ENCODE measurements at regions not wholly inside any gene's neighbourhood (a gene's known extent, or its start where the extent isn't known, plus 50 kb on each side); places are given as distances from the start of the nearest gene placed in this dataset.

- no peaks in the 10 kb centered on the region for H3K4me1 ChIP-seq
- H3K27me3 ChIP-seq, result no peaks in the 10 kb centered on the region
- no peak overlapping the region for H3K27ac ChIP-seq
- peaks cover 0 to 4% (median 0%) of the 10 kb centered on the region in 12 donors for H3K9me3 ChIP-seq
- H3K4me3 ChIP-seq, result no peak overlapping the region
- H3K36me3 ChIP-seq, result no peaks in the 10 kb centered on the region
- 46 to 71% (median 57%) methylated on average over 2 of the region's 2 CpGs for WGBS, 4 donors
- TF ChIP-seq CTCF (IDR thresholded peaks at IDR 0.05) (no peak), POLR2A (IDR thresholded peaks at IDR 0.05) (no peak)
- ATAC-seq (no peak), DNase-seq (no peak)
- intact Hi-C loops (cut with DNase I), result no loop called here
Measured at GRCh38 chr4:178556796-178557195, 1114.6 kb upstream of the AGA start.

DNA sequence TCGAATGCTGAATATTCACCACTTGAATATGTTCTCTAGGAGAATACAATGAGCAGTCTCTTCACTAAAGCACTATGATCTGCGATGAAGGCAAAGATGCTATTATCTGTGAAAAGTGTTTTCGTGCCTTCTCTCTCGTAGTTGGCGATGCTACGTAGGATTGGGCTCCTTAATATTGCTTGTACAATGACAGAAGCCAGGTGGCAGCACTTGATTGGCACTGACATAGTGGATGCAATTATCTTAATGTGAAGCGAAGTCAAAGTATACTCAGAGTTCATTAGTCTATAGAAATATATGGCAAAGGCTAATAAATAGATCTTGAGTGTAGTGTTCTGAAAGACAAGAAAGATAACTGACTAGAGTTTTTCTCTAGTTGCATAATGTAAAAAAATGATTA lies 1135.7 kb upstream of the AGA start:
- Histone ChIP-seq H3K36me3 (no peaks in the 10 kb centered on the region), H3K4me1 (no peaks in the 10 kb centered on the region), H3K4me3 (no peak overlapping the region), H3K27me3 (no peaks in the 10 kb centered on the region), H3K9me3 (no peaks in the 10 kb centered on the region), H3K27ac (no peak overlapping the region)
- intact Hi-C loops (cut with DNase I), result no loop called here
- no peak for DNase-seq
- WGBS, 4 donors, result 69 to 77% (median 74%) methylated on average over 7 of the region's 7 CpGs
- TF ChIP-seq POLR2A (IDR thresholded peaks at IDR 0.05) (no peak), CTCF (IDR thresholded peaks at IDR 0.05) (no peak)
- no peak for ATAC-seq

- Histone ChIP-seq H3K36me3 (no peaks in the 10 kb centered on the region), H3K9me3 (peaks cover 0 to 12% (median 1%) of the 10 kb centered on the region in 12 donors), H3K27me3 (no peaks in the 10 kb centered on the region), H3K4me1 (no peaks in the 10 kb centered on the region), H3K27ac (no peak overlapping the region), H3K4me3 (no peak overlapping the region)
- TF ChIP-seq POLR2A (IDR thresholded peaks at IDR 0.05) (no peak), CTCF (IDR thresholded peaks at IDR 0.05) (no peak)
- no peak for ATAC-seq
- 69 to 78% (median 73%) methylated on average over 6 of the region's 6 CpGs for WGBS, 4 donors
- no peak for DNase-seq
- intact Hi-C loops (cut with DNase I), result no loop called here
Measured at GRCh38 chr4:178595500-178596138, 1153.4 kb upstream of the AGA start.

- H3K4me1 ChIP-seq, result no peaks in the 10 kb centered on the region
- intact Hi-C loops (cut with DNase I), result no loop called here
- WGBS, 4 donors, result 60 to 89% (median 77%) methylated on average over 1 of the region's 1 CpG
- no peaks in the 10 kb centered on the region for H3K36me3 ChIP-seq
- no peaks in the 10 kb centered on the region for H3K27me3 ChIP-seq
- ATAC-seq, result no peak
- DNase-seq, result no peak
- no peak overlapping the region for H3K27ac ChIP-seq
- H3K9me3 ChIP-seq, result peaks cover 0 to 12% (median 1%) of the 10 kb centered on the region in 12 donors
- H3K4me3 ChIP-seq, result no peak overlapping the region
- TF ChIP-seq POLR2A (IDR thresholded peaks at IDR 0.05), result no peak
- TF ChIP-seq CTCF (IDR thresholded peaks at IDR 0.05), result no peak
Measured at GRCh38 chr4:178598672-178599071, 1156.4 kb upstream of the AGA start.

Data from heart left ventricle (tissue), 16 donors.